GM18519 (cell line): ENCODE measurements at regions not wholly inside any gene's neighbourhood (a gene's known extent, or its start where the extent isn't known, plus 50 kb on each side); places are given as distances from the start of the nearest gene placed in this dataset.
"Not testable (repeated sequence)": the region's sequence is repeated elsewhere in the genome, so short reads cannot be mapped to it uniquely, and the experiment has no call there.

Source experiments
- ATAC-seq: cut with Tn5 transposase; IDR thresholded peaks from one replicate; pipeline ENCODE4 v1.9.1; 2021; ENCODE audit warnings: mild to moderate bottlenecking, moderate library complexity; ENCODE audit not compliant: unreplicated experiment, low FRiP score

DNA sequence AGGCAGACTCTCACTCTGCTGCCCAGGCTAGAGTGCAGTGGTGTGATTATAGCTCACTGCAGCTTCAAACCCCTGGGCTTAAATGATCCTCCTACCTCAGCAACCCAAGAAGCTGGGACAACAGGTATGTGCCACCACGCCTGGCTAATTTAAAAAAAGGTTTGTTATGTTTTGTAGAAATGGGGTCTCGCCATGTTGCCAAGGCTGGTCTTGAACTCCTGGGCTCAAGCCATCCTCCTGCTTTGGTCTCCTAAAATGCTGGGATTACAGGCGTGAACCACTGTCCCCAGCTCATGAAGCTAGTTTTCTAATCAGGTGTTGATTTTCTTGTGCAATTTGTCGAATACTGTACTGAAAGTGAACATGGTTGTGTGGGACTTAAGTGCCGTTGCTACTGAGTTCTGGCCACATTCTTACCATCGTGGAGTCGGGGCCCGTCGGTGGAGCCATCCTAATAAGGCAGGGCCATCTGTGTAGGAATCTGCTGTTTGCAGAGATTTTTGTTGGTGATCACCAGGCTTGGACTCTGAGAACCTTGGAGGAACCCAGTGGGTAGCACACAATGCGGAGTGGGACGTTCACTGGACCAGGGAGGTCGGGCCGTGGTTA lies 193.2 kb downstream of the GOLGA6L6 start:
- no peak for ATAC-seq

DNA sequence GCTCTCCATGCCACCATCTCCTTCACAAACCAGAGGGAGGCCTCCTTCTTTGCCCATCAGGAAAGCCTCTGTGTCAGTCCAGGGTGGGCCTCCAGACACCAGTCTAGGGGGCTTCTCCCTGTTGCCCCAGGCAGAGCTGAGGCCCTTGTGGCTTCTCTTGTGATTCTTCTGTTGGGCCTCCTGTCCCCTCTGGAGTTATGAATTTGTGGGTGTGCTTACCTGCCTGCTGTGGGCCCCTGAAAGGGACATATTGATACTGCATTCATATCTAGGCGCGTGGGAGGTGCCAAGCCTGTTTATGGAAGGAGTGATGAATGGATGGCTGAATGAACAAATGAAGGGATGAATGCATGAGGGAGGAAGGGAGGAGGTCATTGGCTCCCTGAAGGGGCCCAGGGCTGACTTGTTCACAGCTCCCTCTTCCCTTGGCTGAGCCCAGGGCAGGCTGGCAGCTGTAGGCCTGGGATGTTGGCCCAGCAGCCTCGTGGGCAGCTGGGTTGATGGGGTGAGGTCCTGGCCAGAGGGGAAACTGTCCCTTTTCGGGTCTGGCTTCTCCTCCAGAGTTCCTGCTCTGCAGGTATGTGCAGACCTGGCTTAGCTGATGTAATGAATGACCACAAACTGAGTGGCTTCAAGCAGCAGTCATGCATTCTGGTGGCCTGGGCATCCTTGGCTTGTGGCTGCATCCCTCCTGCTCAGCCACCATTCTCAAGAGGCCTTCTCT lies 195.4 kb downstream of the GOLGA6L6 start:
- no peak for ATAC-seq

DNA sequence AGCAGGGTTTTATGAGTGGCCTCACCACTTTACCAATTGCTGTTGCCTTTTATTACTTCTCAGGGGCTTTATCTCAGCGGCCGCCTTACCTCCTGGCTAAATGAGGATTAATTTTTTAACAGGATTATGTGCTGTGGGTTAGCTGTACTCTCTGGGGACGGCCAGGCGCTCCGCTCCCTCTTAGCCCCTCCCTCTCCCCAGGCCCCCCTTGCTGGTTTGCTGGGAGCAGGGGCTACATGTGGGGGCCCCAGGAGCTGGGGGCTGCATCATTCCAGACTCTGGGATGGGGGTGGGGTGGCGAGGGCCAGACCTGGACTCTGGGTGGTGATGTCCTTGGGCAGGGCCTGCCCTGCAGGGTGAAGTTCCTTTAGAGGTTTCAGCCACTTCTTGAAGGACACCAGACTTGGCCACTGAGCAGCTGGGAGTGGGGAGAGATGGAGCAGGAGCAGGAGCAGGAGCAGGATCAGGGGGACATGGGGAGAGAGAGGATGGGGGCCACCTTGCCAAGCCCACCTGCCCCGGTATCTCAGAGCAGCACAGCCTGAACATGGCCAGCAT lies 196.1 kb downstream of the GOLGA6L6 start:
- no peak for ATAC-seq

DNA sequence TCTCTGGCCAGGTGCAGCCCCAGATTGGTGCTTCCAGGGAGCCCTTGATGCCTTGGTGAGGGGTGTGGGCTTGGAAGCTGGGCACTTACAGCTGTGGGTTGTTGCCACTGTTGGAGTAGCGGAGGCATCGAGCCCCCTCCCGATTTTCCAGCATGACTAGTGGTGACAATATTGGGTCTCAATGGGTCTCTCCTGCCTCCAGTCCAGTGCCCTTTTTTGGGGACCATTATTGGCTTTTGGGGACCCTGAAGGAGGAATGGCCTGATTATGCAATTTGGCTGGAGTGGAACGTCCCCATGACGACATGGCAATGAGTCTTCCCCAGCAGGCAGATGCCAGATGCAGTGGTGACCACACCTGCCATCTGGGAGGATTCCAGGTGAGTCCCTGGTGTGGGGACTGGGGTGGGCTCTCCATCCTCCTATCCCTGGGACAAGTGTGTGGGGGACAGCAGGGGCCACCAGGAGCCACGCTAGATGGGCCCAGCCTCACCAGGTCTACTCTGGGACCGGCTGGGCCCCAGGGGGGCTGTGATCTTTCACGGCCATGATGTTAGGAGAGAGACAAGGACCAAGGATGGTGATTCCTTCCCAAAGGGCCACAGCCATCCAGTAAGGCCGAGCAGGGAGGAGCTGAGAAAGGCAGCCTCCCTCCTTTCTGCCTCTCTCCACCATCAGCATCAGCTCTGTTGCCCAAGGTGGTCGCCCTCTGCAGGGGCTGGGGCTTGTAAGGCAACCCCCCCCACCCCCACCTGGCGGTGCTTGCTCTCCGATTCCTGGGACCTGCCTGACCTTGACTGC lies 196.8 kb downstream of the GOLGA6L6 start:
- ATAC-seq, result no peak

DNA sequence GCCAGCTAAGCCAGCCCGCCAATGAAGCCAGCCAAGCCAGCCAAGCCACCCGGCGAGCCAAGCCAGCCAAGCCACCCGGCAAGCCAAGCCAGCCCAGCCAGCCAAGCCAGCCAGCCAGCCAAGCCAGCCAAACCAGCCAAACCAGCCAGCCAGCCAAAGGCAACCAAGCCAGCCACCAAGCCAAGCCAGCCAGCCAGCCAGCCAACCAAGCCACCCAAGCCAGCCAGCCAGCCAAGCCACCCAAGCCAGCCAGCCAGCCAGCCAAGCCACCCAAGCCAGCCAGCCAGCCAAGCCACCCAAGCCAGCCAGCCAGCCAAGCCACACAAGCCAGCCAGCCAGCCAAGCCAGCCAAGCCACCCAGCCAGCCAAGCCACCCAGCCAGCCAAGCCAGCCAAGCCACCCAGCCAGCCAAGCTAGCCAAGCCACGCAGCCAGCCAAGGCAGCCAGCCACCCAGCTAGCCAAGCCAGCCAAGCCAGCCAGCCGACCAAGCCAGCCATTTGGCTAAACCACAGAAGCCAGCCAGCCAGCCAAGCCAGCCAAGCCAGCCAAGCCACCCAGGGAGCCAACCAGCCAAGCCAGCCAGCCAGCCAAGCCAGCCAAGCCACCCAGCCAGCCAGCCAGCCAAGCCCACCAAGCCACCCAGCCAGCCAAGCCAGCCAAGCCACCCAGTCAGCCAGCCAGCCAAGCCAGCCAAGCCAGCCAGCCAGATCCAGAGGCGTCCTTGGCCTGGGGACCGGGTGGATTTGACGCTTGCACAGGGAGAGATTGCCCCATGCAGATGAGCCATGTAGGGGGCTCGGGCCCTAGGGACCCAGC lies 198.0 kb downstream of the GOLGA6L6 start:
- ATAC-seq, result not testable (repeated sequence)

DNA sequence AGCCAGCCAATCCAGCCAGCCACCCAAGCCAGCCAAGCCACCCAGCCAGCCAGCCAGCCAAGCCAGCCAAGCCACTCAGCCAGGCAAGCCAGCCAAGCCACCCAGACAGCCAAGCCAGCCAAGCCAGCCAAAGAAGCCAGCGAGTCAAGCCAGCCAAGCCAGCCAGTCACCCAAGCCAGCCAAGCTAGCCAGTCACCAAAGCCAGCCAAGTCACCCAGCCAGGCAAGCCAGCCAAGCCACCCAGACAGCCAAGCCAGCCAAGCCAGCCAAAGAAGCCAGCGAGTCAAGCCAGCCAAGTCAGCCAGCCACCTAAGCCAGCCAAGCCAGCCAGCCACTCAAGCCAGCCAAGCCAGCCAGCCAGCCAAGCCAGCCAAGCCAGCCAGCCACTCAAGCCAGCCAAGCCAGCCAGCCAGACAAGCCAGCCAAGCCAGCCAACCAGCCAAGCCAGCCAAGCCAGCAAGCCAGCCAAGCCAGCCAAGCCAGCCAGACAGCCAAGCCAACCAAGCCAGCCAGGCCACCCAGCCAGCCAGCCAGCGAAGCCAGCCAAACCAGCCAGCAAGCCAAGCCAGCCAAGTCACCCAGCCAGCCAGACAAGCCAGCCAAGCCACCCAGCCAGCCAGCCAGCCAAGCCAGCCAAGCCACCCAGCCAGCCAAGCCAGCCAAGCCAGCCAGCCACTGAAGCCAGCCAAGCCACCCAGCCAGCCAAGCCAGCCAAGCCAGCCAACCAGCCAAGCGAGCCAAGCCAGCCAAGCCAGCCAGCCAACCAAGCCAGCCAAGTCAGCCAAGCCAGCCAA lies 198.8 kb downstream of the GOLGA6L6 start:
- not testable (repeated sequence) for ATAC-seq

DNA sequence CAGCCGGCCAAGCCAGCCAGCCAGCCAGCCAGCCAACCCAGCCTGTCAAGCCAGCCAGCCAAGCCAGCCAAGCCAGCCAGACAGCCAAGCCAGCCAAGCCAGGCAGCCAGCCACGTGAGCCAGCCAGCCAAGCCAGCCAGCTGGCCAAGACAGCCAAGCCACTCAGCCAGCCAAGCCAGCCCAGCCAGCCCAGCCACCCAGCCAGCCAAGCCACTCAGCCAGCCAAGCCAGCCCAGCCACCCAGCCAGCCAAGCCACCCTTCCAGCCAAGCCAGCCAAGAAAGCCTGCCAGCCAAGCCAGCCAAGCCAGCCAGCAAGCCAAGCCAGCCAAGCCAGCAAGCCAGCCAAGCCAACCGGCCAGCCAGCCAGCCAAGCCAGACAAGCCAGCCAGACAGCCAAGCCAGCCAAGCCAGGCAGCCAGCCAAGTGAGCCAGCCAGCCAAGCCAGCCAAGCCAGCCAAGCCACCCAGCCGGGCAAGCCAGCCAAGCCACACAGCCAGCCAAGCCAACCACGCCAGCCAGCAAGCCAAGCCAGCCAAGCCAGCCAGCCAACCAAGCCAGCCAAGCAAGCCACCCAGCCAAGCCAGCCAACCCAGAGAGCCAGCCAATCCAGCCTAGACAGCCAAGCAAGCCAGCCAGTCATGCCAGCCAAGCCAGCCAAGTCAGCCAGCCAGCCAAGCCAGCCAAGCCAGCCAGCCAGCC lies 199.5 kb downstream of the GOLGA6L6 start:
- no peak for ATAC-seq

DNA sequence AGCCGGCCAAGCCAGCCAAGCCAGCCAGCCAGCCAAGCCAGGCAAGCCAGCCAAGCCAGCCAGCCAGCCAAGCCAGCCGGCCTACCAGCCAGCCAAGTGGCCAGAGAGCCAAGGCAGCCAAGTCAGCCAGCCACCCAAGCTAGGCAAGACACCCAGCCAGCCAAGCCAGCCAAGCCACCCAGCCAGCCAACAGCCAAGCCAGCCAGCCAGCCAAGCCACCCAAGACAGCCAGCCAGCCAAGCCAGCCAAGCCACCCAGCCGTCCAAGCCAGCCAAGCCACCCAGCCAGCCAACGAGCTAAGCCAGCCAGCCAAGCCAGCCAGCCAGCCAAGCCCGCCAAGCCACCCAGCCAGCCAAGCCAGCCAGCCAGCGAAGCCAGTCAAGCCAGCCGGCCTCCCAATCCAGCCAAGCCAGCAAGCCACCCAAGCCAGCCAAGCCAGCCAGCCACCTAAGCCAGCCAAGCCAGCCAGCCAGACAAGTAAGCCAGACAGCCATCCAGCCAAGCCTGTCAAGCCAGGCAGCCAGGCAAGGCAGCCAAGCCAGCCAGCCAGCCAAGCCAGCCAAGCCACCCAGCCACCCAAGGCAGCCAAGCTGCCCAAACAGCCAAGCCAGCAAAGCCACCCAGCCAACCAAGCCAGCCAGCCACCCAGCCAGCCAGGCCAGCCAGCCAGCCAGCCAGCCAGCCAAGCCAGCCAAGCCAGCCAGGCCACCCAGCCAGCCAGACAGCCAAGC lies 200.5 kb downstream of the GOLGA6L6 start:
- no peak for ATAC-seq

DNA sequence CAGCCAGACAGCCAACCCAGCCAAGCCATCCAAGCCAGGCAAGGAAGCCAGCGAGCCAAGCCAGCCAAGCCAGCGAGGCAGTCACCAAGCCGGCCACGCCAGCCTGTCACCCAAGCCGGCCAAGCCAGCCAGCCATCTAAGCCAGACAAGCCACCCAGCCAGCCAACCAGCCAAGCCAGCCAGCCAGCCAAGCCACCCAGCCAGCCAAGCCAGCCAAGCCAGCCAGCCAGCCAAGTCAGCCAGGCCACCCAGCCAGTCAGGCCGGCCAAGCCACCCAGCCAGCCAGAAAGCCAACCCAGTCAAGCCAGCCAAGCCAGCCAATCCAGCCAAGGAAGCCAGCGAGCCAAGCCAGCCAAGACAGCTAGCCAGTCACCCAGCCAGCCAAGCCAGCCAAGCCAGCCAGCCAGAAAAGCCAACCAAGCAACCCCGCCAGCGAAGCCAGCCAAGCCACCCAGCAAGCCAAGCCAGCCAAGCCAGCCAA lies 201.2 kb downstream of the GOLGA6L6 start:
- ATAC-seq, result no peak

DNA sequence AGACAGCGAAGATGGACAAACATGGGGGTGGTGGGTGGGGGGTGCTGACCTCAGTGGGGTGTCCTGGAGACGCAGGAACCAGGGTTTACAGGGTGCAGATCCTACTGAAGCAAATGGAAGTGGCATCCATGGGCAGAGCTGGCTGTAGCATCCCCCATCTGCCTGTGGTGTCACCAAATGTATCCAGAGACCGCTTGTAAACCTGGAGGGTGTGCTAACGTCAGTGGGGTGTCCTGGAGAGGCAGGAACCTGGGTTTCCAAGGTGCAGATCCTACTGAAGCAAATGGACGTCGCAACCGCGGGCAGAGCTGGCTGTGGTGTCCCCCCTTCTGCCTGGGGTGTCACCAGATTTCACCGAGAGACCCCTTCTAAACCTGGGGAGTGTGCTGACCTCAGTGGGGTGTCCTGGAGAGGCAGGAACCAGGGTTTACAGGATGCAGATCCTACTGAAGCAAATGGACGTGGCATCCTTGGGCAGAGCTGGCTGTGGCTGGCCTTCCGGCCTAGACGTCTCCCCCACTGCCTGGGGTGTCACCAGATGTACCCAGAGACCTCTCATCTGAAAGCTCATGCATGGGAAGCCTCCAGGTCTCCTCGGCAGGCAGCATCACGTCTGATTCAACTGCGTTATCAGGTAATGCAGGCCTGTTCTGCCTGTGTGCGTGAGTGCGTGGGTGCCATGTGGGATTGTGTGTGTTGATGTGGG lies 202.4 kb downstream of the GOLGA6L6 start:
- not testable (repeated sequence) for ATAC-seq

DNA sequence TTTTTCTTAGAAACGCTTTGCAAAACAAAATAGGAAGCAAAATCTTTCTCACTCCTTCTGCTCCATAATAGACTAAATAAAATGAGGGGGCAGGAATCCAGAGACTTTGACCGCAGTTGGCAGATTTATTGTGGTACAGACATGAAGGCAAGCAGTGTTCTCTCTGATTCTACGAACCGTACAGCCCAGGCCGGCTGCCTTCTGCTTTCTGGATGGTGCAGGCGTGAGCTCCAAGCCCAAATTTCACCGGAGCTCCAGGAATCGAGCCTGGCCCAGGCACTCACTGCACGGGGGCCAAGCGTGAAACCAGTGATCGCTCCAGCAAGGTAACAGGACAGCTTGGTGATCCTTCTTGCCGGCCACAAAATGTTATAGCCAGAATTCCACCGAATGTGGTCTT lies 202.9 kb downstream of the GOLGA6L6 start:
- ATAC-seq, result not testable (repeated sequence)

DNA sequence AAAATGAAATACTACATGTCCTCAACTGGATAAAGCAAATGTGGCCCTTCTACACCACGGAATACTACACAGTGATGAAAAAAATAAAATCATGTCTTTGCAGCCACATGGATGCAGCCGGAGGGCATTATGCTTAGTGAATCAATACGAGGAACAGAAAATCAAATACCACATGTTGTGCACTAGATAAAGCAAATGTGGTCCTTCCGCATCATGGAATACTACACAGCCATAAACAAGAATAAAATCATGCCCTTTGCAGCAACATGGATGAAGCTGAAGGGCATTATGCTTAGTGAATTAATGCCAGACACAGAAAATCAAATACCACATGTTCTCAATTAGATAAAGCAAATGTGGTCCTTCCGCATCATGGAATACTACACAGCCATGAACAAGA lies 204.4 kb downstream of the GOLGA6L6 start:
- ATAC-seq, result not testable (repeated sequence)

DNA sequence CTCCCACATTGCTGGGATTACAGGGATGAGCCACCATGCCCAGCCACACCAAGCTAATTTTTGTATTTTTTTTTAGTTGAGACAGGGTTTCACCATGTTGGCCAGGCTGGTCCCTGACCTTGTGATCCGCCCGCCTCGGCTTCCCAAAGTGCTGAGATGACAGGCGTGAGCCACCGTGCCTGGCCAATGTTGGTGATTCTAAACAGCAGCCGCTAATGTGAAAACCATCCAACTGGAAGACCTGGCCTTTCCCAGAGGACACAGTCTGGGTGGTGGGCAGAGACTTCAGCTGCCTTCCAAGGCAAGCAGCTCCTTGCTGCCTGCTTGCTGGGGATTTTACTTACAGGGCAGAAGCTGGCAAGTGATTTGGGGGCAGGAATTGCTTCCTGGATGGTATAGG lies 207.1 kb downstream of the GOLGA6L6 start:
- not testable (repeated sequence) for ATAC-seq

DNA sequence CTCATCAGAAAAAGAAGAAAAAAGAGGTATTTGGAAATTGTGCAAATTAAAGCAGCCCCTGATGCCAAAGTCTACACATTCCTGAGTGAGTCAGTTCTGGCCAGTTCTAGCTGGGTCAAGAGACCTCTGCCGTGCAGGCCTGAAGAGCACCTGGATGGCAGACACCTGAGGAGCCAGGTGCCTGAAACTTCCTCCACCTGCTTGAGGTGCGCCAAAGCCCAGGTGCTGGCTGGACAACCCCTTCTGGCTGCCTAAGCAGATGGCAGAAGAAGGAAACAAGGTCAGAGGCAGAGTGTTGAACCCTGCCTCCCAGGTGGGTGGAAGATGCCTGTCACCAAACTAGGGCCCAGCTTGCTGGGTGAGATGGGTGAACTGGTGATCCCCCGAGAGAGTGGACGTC lies 215.8 kb downstream of the GOLGA6L6 start:
- ATAC-seq, result not testable (repeated sequence)

DNA sequence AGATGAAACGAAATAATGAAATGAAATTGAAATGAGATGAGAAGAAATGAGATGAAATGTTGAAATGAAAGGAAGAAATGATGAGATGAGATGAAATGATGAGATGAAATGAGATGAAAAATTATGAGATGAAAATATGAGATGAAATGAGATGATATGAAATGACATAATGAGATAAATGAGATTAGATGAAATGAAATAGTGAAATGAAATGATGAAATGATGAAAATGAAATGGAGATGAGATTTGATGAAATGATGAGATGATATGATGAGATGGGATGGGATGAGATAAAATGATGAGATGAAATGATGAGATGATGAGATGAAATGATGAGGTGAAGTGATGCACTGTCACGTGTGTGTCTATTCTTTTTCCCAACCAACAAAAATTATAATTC lies 224.5 kb downstream of the GOLGA6L6 start:
- ATAC-seq, result not testable (repeated sequence)

DNA sequence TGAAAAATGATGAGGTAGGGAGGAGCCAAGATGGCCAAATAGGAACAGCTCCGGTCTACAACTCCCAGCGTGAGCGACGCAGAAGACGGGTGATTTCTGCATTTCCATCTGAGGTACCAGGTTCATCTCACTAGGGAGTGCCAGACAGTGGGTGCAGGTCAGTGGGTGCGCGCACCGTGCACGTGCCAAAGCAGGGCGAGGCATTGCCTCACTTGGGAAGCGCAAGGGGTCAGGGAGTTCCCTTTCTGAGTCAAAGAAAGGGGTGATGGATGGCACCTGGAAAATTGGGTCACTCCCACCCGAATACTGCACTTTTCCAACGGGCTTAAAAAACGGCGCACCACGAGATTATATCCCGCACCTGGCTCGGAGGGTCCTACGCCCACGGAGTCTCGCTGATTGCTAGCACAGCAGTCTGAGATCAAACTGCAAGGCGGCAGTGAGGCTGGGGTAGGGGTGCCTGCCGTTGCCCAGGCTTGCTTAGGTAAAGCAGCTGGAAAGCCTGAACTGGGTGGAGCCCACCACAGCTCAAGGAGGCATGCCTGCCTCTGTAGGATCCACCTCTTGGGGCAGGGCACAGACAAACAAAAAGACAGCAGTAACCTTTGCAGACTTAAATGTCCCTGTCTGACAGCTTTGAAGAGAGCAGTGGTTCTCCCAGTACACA lies 230.5 kb downstream of the GOLGA6L6 start:
- ATAC-seq, result not testable (repeated sequence)

DNA sequence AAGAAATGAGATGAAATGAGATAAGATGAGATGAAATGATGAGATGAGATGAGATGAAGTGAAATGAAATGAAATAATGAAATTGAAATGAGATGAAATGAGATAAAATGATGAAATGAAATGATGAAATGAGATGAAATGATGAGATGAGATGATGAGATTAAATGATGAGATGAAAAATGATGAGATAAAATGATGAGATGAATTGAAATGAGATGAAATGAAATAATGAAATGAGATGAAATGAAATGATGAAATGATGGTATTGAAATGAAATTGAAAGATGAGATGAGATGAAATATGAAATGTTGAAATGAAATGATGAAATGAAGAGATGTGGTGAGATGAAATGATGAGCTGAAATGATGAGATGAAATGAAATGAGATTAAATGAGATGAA lies 231.0 kb downstream of the GOLGA6L6 start:
- ATAC-seq, result no peak
